NCI-H187 treated with DMSO at 0.1 percent for 48 hours (cell line): ENCODE measurements at regions not wholly inside any gene's neighbourhood (a gene's known extent, or its start where the extent isn't known, plus 50 kb on each side); places are given as distances from the start of the nearest gene placed in this dataset.

Source experiments
- DNase-seq: peaks from one replicate; lab custom pipeline; 2025; lab: John Stamatoyannopoulos, UW

- no peak for DNase-seq
Observed at GRCh38 chr18:53753601-53754000, 470.9 kb downstream of the MBD2 start.

- DNase-seq: no peak
Observed at GRCh38 chr18:53752781-53753367, 471.6 kb downstream of the MBD2 start.

- DNase-seq: no peak
Observed at GRCh38 chr18:53749766-53750165, 474.7 kb downstream of the MBD2 start.

- DNase-seq: no peak
Observed at GRCh38 chr18:53747663-53748160, 476.8 kb downstream of the MBD2 start.

GRCh38 chr18:53747210-53747609, 477.3 kb downstream of the MBD2 start:
- no peak for DNase-seq

- DNase-seq: no peak
Observed at GRCh38 chr18:53745986-53746385, 478.5 kb downstream of the MBD2 start.

- no peak for DNase-seq
Observed at GRCh38 chr18:53745224-53745967, 479.1 kb downstream of the MBD2 start.

- no peak for DNase-seq
Observed at GRCh38 chr18:53739700-53740099, 484.8 kb downstream of the MBD2 start.

- DNase-seq: no peak
Observed at GRCh38 chr18:53735526-53735925, 488.9 kb downstream of the MBD2 start.

GRCh38 chr18:53715243-53715853, 509.1 kb downstream of the MBD2 start:
- DNase-seq: no peak

GRCh38 chr18:53710080-53710479, 514.4 kb downstream of the MBD2 start:
- DNase-seq: no peak

GRCh38 chr18:53702480-53702879, 522.0 kb downstream of the MBD2 start:
- DNase-seq: no peak

GRCh38 chr18:53701697-53702096, 522.8 kb downstream of the MBD2 start:
- peak; percentile 35 for DNase-seq

GRCh38 chr18:53698907-53699306, 525.6 kb downstream of the MBD2 start:
- no peak for DNase-seq

- DNase-seq: no peak
Observed at GRCh38 chr18:53689886-53690285, 534.6 kb downstream of the MBD2 start.

GRCh38 chr18:53686965-53687364, 537.5 kb downstream of the MBD2 start:
- no peak for DNase-seq

GRCh38 chr18:53682796-53683195, 541.7 kb downstream of the MBD2 start:
- no peak for DNase-seq

GRCh38 chr18:53677480-53677879, 547.0 kb downstream of the MBD2 start:
- DNase-seq: no peak

GRCh38 chr18:53665701-53666100, 558.8 kb downstream of the MBD2 start:
- DNase-seq: no peak

GRCh38 chr18:53664575-53664974, 559.9 kb downstream of the MBD2 start:
- DNase-seq: no peak

- no peak for DNase-seq
Observed at GRCh38 chr18:53660306-53660705, 564.2 kb downstream of the MBD2 start.

GRCh38 chr18:53657257-53657656, 567.2 kb downstream of the MBD2 start:
- no peak for DNase-seq

GRCh38 chr18:53649621-53650020, 574.8 kb downstream of the MBD2 start:
- no peak for DNase-seq
